A549 (cell line): ENCODE measurements at regions not wholly inside any gene's neighbourhood (a gene's known extent, or its start where the extent isn't known, plus 50 kb on each side); places are given as distances from the start of the nearest gene placed in this dataset.
A peak's percentile ranks its signal among the peaks of the same experiment; 100 is the strongest.

Experiments used
- ATAC-seq, 2 experiments: fragments of 200-7000 bp in 1 of 2; fragments of >200 bp in 1 of 2; cut with Nextera tagmentation in 1 of 2; cut with Tn5 transposase in 1 of 2; 3 replicates each; pipeline versions ENCODE4 v1.8.0 to v1.9.1; 2018 to 2020; ENCODE audit warnings: mild to moderate bottlenecking in 1 of 2, moderate library complexity in 1 of 2
- CTCF ChIA-PET: fragments of 300-600 bp; sonication (Branson Sonifier 250); formaldehyde crosslinking; extraction: SDS; loops from one replicate; lab custom pipeline; 2021; ENCODE audit warnings: antibody characterized with exemption, inconsistent platforms; lab: Yijun Ruan, JAX
- POLR2A ChIA-PET: fragments of 350-600 bp; formaldehyde crosslinking; extraction: SDS; loops from one replicate; lab custom pipeline; 2021; ENCODE audit warnings: antibody characterized with exemption, inconsistent platforms; lab: Yijun Ruan, JAX
- DNase-seq, 2 experiments: peaks; one replicate each; pipeline versions ENCODE4 v3.0.0 to v3.0.0-alpha.2; 2011 to 2016; ENCODE audit warnings: low read depth in 1 of 2, low spot score in 1 of 2
- FAIRE-seq: peaks from 2 replicates; lab custom pipeline; 2011; peaks lifted over from hg19 to GRCh38; lab: Jason Lieb, UNC
- H3K27ac ChIP-seq, 2 experiments: fragments of >200 bp; sonication (Bioruptor Twin); formaldehyde crosslinking; 3 replicates each; pipeline ENCODE4 v1.5.1; 2016 to 2017
- H3K4me1 ChIP-seq: fragments of >200 bp; sonication (Bioruptor Twin); formaldehyde crosslinking; 3 replicates; pipeline ENCODE4 v1.6.1; 2016
- H3K4me2 ChIP-seq: fragments of >200 bp; sonication (Bioruptor Twin); formaldehyde crosslinking; 3 replicates; pipeline ENCODE4 v1.6.1; 2016
- H3K4me3 ChIP-seq: fragments of >200 bp; sonication (Bioruptor Twin); formaldehyde crosslinking; 3 replicates; pipeline ENCODE4 v1.5.1; 2016
- H3K9me3 ChIP-seq: fragments of >200 bp; sonication (Bioruptor Twin); formaldehyde crosslinking; 3 replicates; pipeline ENCODE4 v1.6.1; 2016
- CBX2 ChIP-seq: fragments of 200-600 bp; sonication (generic); IDR thresholded peaks from 2 replicates; pipeline ENCODE4 v1.6.1; 2016; ENCODE audit warnings: low read depth, mild to moderate bottlenecking, borderline replicate concordance
- CHD2 ChIP-seq: fragments of 150-350 bp; IDR thresholded peaks from 2 replicates; pipeline ENCODE4 v1.6.1; 2014; ENCODE audit warnings: low read length; ENCODE audit not compliant: partially characterized antibody
- CHD4 ChIP-seq: fragments of 200-600 bp; sonication (generic); IDR thresholded peaks from 2 replicates; pipeline ENCODE4 v1.6.1; 2016; ENCODE audit warnings: antibody characterized with exemption, mild to moderate bottlenecking, borderline replicate concordance
- EHF ChIP-seq: fragments of 250-450 bp; sonication (Bioruptor Pico); IDR thresholded peaks from 2 replicates; pipeline ENCODE4 v1.5.0; 2020; ENCODE audit warnings: mild to moderate bottlenecking
- ESRRA ChIP-seq: fragments of 150-350 bp; IDR thresholded peaks from 2 replicates; pipeline ENCODE4 v1.6.1; 2014; ENCODE audit warnings: mild to moderate bottlenecking, low read length, borderline replicate concordance
- HDAC2 ChIP-seq: fragments of 200-600 bp; sonication (generic); IDR thresholded peaks from 2 replicates; pipeline ENCODE4 v1.6.1; 2016
- JUN ChIP-seq, 2 experiments: fragments of >200 bp; sonication (Bioruptor Twin); formaldehyde crosslinking; IDR thresholded peaks; 2 replicates in 1 of 2; 3 replicates in 1 of 2; pipeline ENCODE4 v1.6.1; 2016 to 2017
- KDM1A ChIP-seq: fragments of 200-600 bp; sonication (generic); IDR thresholded peaks from 2 replicates; pipeline ENCODE4 v1.6.1; 2016; ENCODE audit warnings: low read depth, mild to moderate bottlenecking
- POLR2A ChIP-seq: IDR thresholded peaks from 2 replicates; pipeline ENCODE4 v1.6.1; 2012; ENCODE audit warnings: mild to moderate bottlenecking, low read length
- POLR2AphosphoS2 ChIP-seq: conservative IDR thresholded peaks from 2 replicates; pipeline ENCODE4 v1.6.1; 2012; ENCODE audit warnings: low read length, improper control_type of control experiment, inconsistent platforms
- RFX5 ChIP-seq: fragments of 450-650 bp; IDR thresholded peaks from 2 replicates; pipeline ENCODE4 v1.7.1; 2014; ENCODE audit warnings: antibody characterized with exemption, mild to moderate bottlenecking, moderate library complexity
- SREBF2 ChIP-seq: fragments of 450-650 bp; IDR thresholded peaks from 2 replicates; pipeline ENCODE4 v1.6.1; 2014; ENCODE audit warnings: mild to moderate bottlenecking, moderate library complexity
- TFCP2L1 ChIP-seq: fragments of 250-450 bp; sonication (Bioruptor Pico); IDR thresholded peaks from 2 replicates; pipeline ENCODE4 v1.5.0; 2021; ENCODE audit warnings: mild to moderate bottlenecking
- TP53 ChIP-seq: fragments of 250-450 bp; sonication (Bioruptor Pico); IDR thresholded peaks from 2 replicates; pipeline ENCODE4 v1.5.0; 2021; ENCODE audit warnings: mild to moderate bottlenecking, moderate library complexity
- ZNF302 ChIP-seq: fragments of 250-450 bp; sonication (Bioruptor Pico); IDR thresholded peaks from 2 replicates; pipeline ENCODE4 v1.9.0; 2021; ENCODE audit warnings: inconsistent platforms, mild to moderate bottlenecking, moderate library complexity
- ZSCAN20 ChIP-seq: fragments of 250-450 bp; sonication (Bioruptor Pico); IDR thresholded peaks from 2 replicates; pipeline ENCODE4 v1.8.0; 2022; ENCODE audit warnings: mild to moderate bottlenecking, moderate library complexity
- WGBS: methylation state at CpG from one replicate; pipeline ENCODE4 v1.1.6; 2017; ENCODE audit errors: missing lambda C conversion rate; 5-methylcytosine and 5-hydroxymethylcytosine counted together
- TF ChIP-seq, protein P1 (sequence below): fragments of 150-350 bp; IDR thresholded peaks from 2 replicates; pipeline ENCODE4 v1.6.1; 2014; ENCODE audit warnings: low read depth, mild to moderate bottlenecking, low read length
- TF ChIP-seq, protein P2 (sequence below): fragments of 250-450 bp; sonication (Bioruptor Pico); IDR thresholded peaks from 2 replicates; pipeline ENCODE4 v1.5.0; 2021; ENCODE audit warnings: mild to moderate bottlenecking, moderate library complexity, borderline replicate concordance
- TF ChIP-seq, protein P3 (sequence below): IDR thresholded peaks from 2 replicates; pipeline ENCODE4 v1.6.1; 2012; ENCODE audit warnings: low read depth, borderline replicate concordance

DNA sequence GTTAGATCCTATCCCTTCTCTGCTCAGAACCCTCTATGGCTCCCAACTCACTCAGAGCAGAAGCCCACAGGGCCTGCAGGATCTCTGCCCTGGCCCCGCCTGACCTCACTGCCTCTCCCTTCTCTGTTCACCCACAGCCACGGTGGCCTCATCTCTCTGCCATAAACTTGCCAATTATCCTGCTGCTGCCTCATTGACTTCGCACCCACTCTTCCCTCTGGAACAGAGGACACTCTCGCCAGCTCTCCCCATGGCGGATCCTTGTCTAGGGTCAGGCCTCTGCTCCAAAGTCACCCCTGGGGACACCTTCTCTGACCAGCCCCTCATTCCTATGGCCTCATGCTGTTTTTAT lies 86.4 kb downstream of the CEBPB start:
- CTCF ChIA-PET: interaction anchor here (0.6 to 1.2 kb wide), 4 partner anchors 8 to 689 kb away, joined by 3 to 6 read pairs (median 4); no protein-coding TSS in a partner anchor
- Histone ChIP-seq H3K4me1 (peaks cover 53% of the 10 kb centered on the region), H3K27ac (peak overlapping the region; percentile 96; a peak in 5 of 6 replicates), H3K9me3 (no peaks in the 10 kb centered on the region), H3K4me3 (no peak overlapping the region), H3K4me2 (no peak overlapping the region)
- POLR2A ChIA-PET: no interaction called here
- WGBS: 90% methylated on average over 5 of the region's 5 CpGs
- ATAC-seq (no peak), DNase-seq (no peak), FAIRE-seq (no peak)
- no peak for TF ChIP-seq JUN (IDR thresholded peaks at IDR 0.05)
- TF ChIP-seq CHD4: no peak
- no peak for TF ChIP-seq POLR2AphosphoS2
- TF ChIP-seq CHD2: no peak
- no peak for TF ChIP-seq TP53 (CRISPR knock-in tag)
- no peak for TF ChIP-seq ZSCAN20
- TF ChIP-seq, protein P1, sequence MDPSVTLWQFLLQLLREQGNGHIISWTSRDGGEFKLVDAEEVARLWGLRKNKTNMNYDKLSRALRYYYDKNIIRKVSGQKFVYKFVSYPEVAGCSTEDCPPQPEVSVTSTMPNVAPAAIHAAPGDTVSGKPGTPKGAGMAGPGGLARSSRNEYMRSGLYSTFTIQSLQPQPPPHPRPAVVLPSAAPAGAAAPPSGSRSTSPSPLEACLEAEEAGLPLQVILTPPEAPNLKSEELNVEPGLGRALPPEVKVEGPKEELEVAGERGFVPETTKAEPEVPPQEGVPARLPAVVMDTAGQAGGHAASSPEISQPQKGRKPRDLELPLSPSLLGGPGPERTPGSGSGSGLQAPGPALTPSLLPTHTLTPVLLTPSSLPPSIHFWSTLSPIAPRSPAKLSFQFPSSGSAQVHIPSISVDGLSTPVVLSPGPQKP: no peak

DNA sequence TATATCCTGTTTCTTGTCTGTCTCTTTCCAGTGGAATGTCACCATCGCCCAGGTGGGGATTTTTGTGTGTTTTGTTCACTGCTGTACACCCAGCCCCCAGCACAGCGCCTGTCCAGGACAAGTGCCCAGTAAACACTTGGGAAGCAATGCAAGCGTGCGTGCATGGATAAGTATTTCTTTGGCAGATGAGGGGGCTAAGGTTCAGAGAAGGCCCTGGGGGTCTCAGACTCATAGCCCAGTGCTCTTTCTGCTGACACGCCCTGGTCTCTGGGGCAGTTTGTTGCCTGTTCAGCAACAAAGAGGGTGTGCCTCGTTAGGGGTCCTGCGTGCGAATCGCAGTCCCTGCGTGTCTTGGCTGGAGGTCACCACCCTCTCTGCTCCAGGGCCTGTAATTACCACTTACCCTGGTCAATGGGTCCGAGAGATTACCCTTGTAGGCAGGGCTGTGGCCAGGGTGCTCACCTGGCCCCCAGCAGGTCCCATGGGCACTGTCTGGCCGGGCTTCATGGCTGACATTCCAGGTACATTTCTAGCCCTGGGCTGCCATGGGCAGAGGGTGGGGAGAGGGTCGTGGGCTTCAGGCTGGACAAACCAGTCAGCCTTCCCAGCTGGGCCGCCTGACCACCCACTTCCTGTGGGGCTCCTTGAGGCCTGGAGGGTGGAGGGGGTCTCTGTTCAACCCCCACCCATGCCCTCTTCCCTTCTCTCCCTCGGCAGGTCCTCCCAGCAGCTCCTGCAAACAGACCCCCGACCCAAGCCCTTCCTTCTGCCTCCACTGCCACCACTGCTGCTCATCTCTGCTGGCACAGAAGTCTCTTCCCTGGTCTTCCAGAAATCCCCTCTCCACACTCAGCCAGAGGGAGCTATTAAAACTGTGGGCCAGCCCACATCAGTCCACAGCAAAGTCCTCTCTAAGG lies 87.1 kb downstream of the CEBPB start:
- Histone ChIP-seq H3K4me3 (no peak overlapping the region), H3K4me2 (no peak overlapping the region), H3K9me3 (no peaks in the 10 kb centered on the region), H3K4me1 (peaks cover 55% of the 10 kb centered on the region), H3K27ac (peak overlapping the region; percentile 96)
- WGBS: 92% methylated on average over 15 of the region's 16 CpGs
- POLR2A ChIA-PET: no interaction called here
- CTCF ChIA-PET: interaction anchor here (0.8 to 1.1 kb wide), 2 partner anchors 107 to 149 kb away, joined by 3 read pairs; no protein-coding TSS in a partner anchor
- FAIRE-seq: no peak
- no peak for ATAC-seq
- TF ChIP-seq, protein P2, sequence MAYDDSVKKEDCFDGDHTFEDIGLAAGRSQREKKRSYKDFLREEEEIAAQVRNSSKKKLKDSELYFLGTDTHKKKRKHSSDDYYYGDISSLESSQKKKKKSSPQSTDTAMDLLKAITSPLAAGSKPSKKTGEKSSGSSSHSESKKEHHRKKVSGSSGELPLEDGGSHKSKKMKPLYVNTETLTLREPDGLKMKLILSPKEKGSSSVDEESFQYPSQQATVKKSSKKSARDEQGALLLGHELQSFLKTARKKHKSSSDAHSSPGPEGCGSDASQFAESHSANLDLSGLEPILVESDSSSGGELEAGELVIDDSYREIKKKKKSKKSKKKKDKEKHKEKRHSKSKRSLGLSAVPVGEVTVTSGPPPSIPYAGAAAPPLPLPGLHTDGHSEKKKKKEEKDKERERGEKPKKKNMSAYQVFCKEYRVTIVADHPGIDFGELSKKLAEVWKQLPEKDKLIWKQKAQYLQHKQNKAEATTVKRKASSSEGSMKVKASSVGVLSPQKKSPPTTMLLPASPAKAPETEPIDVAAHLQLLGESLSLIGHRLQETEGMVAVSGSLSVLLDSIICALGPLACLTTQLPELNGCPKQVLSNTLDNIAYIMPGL (CRISPR knock-in tag): no peak
- DNase-seq: no peak

DNA sequence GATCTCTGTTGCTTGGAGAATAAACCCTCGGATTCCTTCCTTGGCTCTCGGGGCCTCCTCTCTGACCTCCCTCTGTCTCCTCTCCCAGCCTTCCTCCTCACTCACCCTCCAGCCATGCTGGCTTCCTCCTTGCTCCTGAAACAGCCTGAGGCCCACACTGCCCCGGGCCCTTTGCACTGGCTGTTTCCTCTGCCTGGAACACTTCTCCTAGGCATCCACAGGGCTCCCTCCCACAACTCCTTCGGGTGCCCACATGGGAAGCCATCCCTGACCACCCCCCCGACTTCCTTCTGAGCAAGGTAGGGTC lies 87.7 kb downstream of the CEBPB start:
- ChIA-PET POLR2A (no interaction called here), CTCF (interaction anchor here (1.1 kb wide), 1 partner anchor 106 kb away, joined by 3 read pairs; no protein-coding TSS in a partner anchor)
- H3K4me1 ChIP-seq: peaks cover 54% of the 10 kb centered on the region
- no peaks in the 10 kb centered on the region for H3K9me3 ChIP-seq
- ATAC-seq (no peak; a peak in 2 of 6 replicates), DNase-seq (no peak), FAIRE-seq (no peak)
- H3K27ac ChIP-seq: peak overlapping the region; percentile 96
- WGBS: 63% methylated on average over 5 of the region's 5 CpGs
- peak overlapping the region; percentile 48; the same call in 1 of the 3 replicates for H3K4me2 ChIP-seq
- TF ChIP-seq KDM1A (peak; percentile 56; the same call in 1 of the 2 replicates), ESRRA (no peak)
- H3K4me3 ChIP-seq: no peak overlapping the region

DNA sequence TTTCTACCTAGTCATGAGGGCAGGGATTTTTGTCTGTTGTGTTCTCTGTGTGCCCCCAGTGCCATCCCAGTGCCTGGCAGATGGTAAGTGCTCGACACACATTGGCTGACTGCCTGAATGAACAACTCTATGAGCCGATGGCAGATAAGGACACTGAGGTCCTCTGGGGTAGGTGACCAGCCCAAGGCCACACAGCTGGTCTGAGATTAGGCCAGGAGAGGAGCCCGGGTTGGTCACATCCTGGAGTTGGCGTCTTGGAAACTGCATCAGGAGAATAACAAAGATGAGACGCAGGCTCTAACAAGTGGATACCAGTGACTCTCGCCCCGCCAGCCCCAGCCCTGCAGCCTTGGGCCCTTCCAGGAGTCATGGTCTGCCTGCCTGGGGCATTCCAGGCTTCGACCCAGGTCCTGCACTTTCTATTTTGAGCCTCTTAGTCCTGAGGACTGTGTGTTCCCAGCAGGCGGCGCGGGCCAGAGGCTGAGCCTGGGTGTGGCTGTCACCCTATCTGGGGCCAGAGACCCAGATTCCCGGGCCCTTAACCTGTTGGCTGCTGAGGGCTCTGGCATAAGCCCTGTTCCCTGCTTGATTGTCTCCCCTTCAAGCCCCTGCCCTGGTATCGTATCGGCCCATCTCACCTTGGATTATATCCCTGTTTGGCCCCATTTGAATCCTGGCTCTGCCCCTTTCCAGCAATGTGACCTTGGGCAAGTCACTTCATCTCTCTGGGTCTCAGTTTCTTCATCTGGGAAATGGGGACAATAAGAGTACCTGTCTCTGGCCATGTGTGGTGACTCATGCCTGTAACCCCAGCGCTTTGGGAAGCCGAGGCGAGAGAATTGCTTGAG lies 88.3 kb downstream of the CEBPB start:
- DNase-seq: peak; percentile 54 to 77
- Histone ChIP-seq H3K4me3 (no peak overlapping the region), H3K4me2 (peak overlapping the region; percentile 48; the same call in 1 of the 3 replicates), H3K4me1 (peaks cover 55% of the 10 kb centered on the region), H3K9me3 (no peaks in the 10 kb centered on the region), H3K27ac (peak overlapping the region; percentile 96)
- no peak for FAIRE-seq
- 48% methylated on average over 17 of the region's 17 CpGs for WGBS
- CTCF ChIA-PET: interaction anchor here (1.0 to 2.1 kb wide), 5 partner anchors 14 to 105 kb away, joined by 3 to 5 read pairs (median 4); no protein-coding TSS in a partner anchor
- POLR2A ChIA-PET: interaction anchor here (0.6 kb wide), 1 partner anchor 148 kb away, joined by 3 read pairs; no protein-coding TSS in a partner anchor
- ATAC-seq: peak; percentile 46 to 80; a peak in 5 of 6 replicates
- TF ChIP-seq RFX5: no peak
- TF ChIP-seq ZNF302 (CRISPR knock-in tag): no peak
- TF ChIP-seq, protein P3, sequence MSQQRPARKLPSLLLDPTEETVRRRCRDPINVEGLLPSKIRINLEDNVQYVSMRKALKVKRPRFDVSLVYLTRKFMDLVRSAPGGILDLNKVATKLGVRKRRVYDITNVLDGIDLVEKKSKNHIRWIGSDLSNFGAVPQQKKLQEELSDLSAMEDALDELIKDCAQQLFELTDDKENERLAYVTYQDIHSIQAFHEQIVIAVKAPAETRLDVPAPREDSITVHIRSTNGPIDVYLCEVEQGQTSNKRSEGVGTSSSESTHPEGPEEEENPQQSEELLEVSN: no peak
- no peak for TF ChIP-seq TFCP2L1 (CRISPR knock-in tag)
- TF ChIP-seq CBX2: no peak
- TF ChIP-seq HDAC2: peak; percentile 82; the same call in 1 of the 2 replicates
- TF ChIP-seq EHF (CRISPR knock-in tag): no peak
- no peak for TF ChIP-seq SREBF2
- TF ChIP-seq, protein P2 (CRISPR knock-in tag): no peak
- no peak for TF ChIP-seq ESRRA
- TF ChIP-seq POLR2A: no peak
